Mesothelial cell of epicardium (in vitro differentiated cells): ENCODE measurements at regions not wholly inside any gene's neighbourhood (a gene's known extent, or its start where the extent isn't known, plus 50 kb on each side); places are given as distances from the start of the nearest gene placed in this dataset.
"Not testable (repeated sequence)": the region's sequence is repeated elsewhere in the genome, so short reads cannot be mapped to it uniquely, and the experiment has no call there.

Source experiments
- DNase-seq, 2 experiments: peaks; one replicate each; pipeline ENCODE4 v3.0.0; 2021; ENCODE audit warnings: low spot score in 2 of 2; ENCODE audit not compliant: unreplicated experiment in 2 of 2
- H3K27ac Mint-ChIP-seq: 2 replicates; pipeline ENCODE4 v1.8.0; 2021; ENCODE audit warnings: mixed read lengths
- H3K27me3 Mint-ChIP-seq: 2 replicates; pipeline ENCODE4 v1.8.0; 2021; ENCODE audit warnings: low read depth, mixed read lengths
- H3K36me3 Mint-ChIP-seq: 2 replicates; pipeline ENCODE4 v1.8.0; 2021; ENCODE audit warnings: mixed read lengths
- H3K4me1 Mint-ChIP-seq: 2 replicates; pipeline ENCODE4 v1.8.0; 2021; ENCODE audit warnings: mixed read lengths
- H3K4me3 Mint-ChIP-seq: 2 replicates; pipeline ENCODE4 v1.8.0; 2021; ENCODE audit warnings: mild to moderate bottlenecking, moderate library complexity, mixed read lengths
- H3K9me3 Mint-ChIP-seq: 2 replicates; pipeline ENCODE4 v1.8.0; 2021; ENCODE audit warnings: mixed read lengths
- CTCF ChIP-seq: fragments of 200-600 bp; sonication (generic); IDR thresholded peaks from one replicate; pipeline ENCODE4 v1.5.0; 2021; ENCODE audit warnings: antibody characterized with exemption; ENCODE audit not compliant: unreplicated experiment

- H3K36me3 Mint-ChIP-seq, result no peaks in the 10 kb centered on the region
- DNase-seq, result no peak
- H3K9me3 Mint-ChIP-seq, result no peaks in the 10 kb centered on the region
- no peaks in the 10 kb centered on the region for H3K27me3 Mint-ChIP-seq
- no peak for TF ChIP-seq CTCF
- H3K4me3 Mint-ChIP-seq, result no peak overlapping the region
- no peak overlapping the region for H3K27ac Mint-ChIP-seq
- no peaks in the 10 kb centered on the region for H3K4me1 Mint-ChIP-seq
These were observed 222.6 kb downstream of the TMEM161B start for GRCh38 chr5:88045931-88046461.

- Mint-ChIP-seq H3K27me3 (no peaks in the 10 kb centered on the region), H3K36me3 (no peaks in the 10 kb centered on the region), H3K27ac (no peak overlapping the region), H3K4me3 (no peak overlapping the region), H3K9me3 (no peaks in the 10 kb centered on the region), H3K4me1 (no peaks in the 10 kb centered on the region)
- no peak for DNase-seq
- no peak for TF ChIP-seq CTCF
These were observed 223.5 kb downstream of the TMEM161B start for GRCh38 chr5:88045165-88045564.

- H3K27me3 Mint-ChIP-seq, result no peaks in the 10 kb centered on the region
- DNase-seq, result no peak
- H3K27ac Mint-ChIP-seq, result no peak overlapping the region
- H3K4me3 Mint-ChIP-seq, result no peak overlapping the region
- H3K9me3 Mint-ChIP-seq, result no peaks in the 10 kb centered on the region
- no peaks in the 10 kb centered on the region for H3K36me3 Mint-ChIP-seq
- TF ChIP-seq CTCF, result no peak
- H3K4me1 Mint-ChIP-seq, result no peaks in the 10 kb centered on the region
These were observed 234.1 kb downstream of the TMEM161B start for GRCh38 chr5:88034520-88034919.

- H3K27me3 Mint-ChIP-seq, result peaks cover 2% of the 10 kb centered on the region
- H3K36me3 Mint-ChIP-seq, result no peaks in the 10 kb centered on the region
- H3K4me1 Mint-ChIP-seq, result no peaks in the 10 kb centered on the region
- no peaks in the 10 kb centered on the region for H3K9me3 Mint-ChIP-seq
- no peak overlapping the region for H3K27ac Mint-ChIP-seq
- H3K4me3 Mint-ChIP-seq, result no peak overlapping the region
- no peak for DNase-seq
- TF ChIP-seq CTCF, result no peak
These were observed 235.5 kb downstream of the TMEM161B start for GRCh38 chr5:88033191-88033590.

- DNase-seq, result no peak
- Mint-ChIP-seq H3K36me3 (no peaks in the 10 kb centered on the region), H3K27me3 (peaks cover 2% of the 10 kb centered on the region), H3K4me1 (no peaks in the 10 kb centered on the region), H3K9me3 (no peaks in the 10 kb centered on the region), H3K4me3 (no peak overlapping the region), H3K27ac (no peak overlapping the region)
- TF ChIP-seq CTCF, result no peak
These were observed 239.6 kb downstream of the TMEM161B start for GRCh38 chr5:88029011-88029410.

GRCh38 chr5:88021141-88021540 is 247.5 kb downstream of the TMEM161B start:
- no peaks in the 10 kb centered on the region for H3K27me3 Mint-ChIP-seq
- TF ChIP-seq CTCF, result no peak
- H3K9me3 Mint-ChIP-seq, result no peaks in the 10 kb centered on the region
- H3K27ac Mint-ChIP-seq, result no peak overlapping the region
- no peak for DNase-seq
- H3K4me3 Mint-ChIP-seq, result no peak overlapping the region
- H3K36me3 Mint-ChIP-seq, result no peaks in the 10 kb centered on the region
- H3K4me1 Mint-ChIP-seq, result no peaks in the 10 kb centered on the region

- H3K4me3 Mint-ChIP-seq, H3K9me3 Mint-ChIP-seq, H3K27ac Mint-ChIP-seq, H3K36me3 Mint-ChIP-seq, H3K4me1 Mint-ChIP-seq, DNase-seq, H3K27me3 Mint-ChIP-seq: not testable (repeated sequence)
These were observed 253.7 kb downstream of the TMEM161B start for GRCh38 chr5:88014984-88015383.
